ENCODE measurements at regions not wholly inside any gene's neighbourhood (a gene's known extent, or its start where the extent isn't known, plus 50 kb on each side); places are given as distances from the start of the nearest gene placed in this dataset.
"Not testable (repeated sequence)": the region's sequence is repeated elsewhere in the genome, so short reads cannot be mapped to it uniquely, and the experiment has no call there.

GRCh38 chrX:13518126-13518525 is 51.3 kb upstream of the EGFL6 start:
- DNase-seq (ENCODE audit: extremely low read depth, low read depth, low spot score): no peak

GRCh38 chrX:13515211-13515930 is 54.0 kb upstream of the EGFL6 start:
- DNase-seq (ENCODE audit: extremely low read depth, low read depth, low spot score): no peak

- no peak for DNase-seq (ENCODE audit: extremely low read depth, low read depth, low spot score)
Observed at GRCh38 chrX:13511944-13512330, 57.5 kb upstream of the EGFL6 start.

GRCh38 chrX:13511241-13511943 is 58.0 kb upstream of the EGFL6 start:
- no peak for DNase-seq (ENCODE audit: extremely low read depth, low read depth, low spot score)

- no peak for DNase-seq (ENCODE audit: extremely low read depth, low read depth, low spot score)
Observed at GRCh38 chrX:13507893-13508292, 61.5 kb upstream of the EGFL6 start.

GRCh38 chrX:13506574-13506973 is 62.8 kb upstream of the EGFL6 start:
- DNase-seq (ENCODE audit: extremely low read depth, low read depth, low spot score): peak; percentile 12

- no peak for DNase-seq (ENCODE audit: extremely low read depth, low read depth, low spot score)
Observed at GRCh38 chrX:13502590-13502989, 66.8 kb upstream of the EGFL6 start.

GRCh38 chrX:13499736-13500135 is 69.7 kb upstream of the EGFL6 start:
- no peak for DNase-seq (ENCODE audit: extremely low read depth, low read depth, low spot score)

GRCh38 chrX:13498238-13498637 is 71.2 kb upstream of the EGFL6 start:
- DNase-seq (ENCODE audit: extremely low read depth, low read depth, low spot score): no peak

- DNase-seq (ENCODE audit: extremely low read depth, low read depth, low spot score): no peak
Observed at GRCh38 chrX:13495232-13495631, 74.2 kb upstream of the EGFL6 start.

- DNase-seq (ENCODE audit: extremely low read depth, low read depth, low spot score): no peak
Observed at GRCh38 chrX:13494562-13494961, 74.8 kb upstream of the EGFL6 start.

GRCh38 chrX:13493659-13494058 is 75.7 kb upstream of the EGFL6 start:
- DNase-seq (ENCODE audit: extremely low read depth, low read depth, low spot score): no peak

- no peak for DNase-seq (ENCODE audit: extremely low read depth, low read depth, low spot score)
Observed at GRCh38 chrX:13492286-13492685, 77.1 kb upstream of the EGFL6 start.

- no peak for DNase-seq (ENCODE audit: extremely low read depth, low read depth, low spot score)
Observed at GRCh38 chrX:13491061-13491460, 78.3 kb upstream of the EGFL6 start.

GRCh38 chrX:13489454-13489853 is 79.9 kb upstream of the EGFL6 start:
- DNase-seq (ENCODE audit: extremely low read depth, low read depth, low spot score): no peak

GRCh38 chrX:13487731-13488505 is 81.5 kb upstream of the EGFL6 start:
- peak; percentile 68 for DNase-seq (ENCODE audit: extremely low read depth, low read depth, low spot score)

GRCh38 chrX:13485167-13485566 is 84.2 kb upstream of the EGFL6 start:
- DNase-seq (ENCODE audit: extremely low read depth, low read depth, low spot score): no peak

GRCh38 chrX:13483773-13484172 is 85.6 kb upstream of the EGFL6 start:
- DNase-seq (ENCODE audit: extremely low read depth, low read depth, low spot score): no peak

- no peak for DNase-seq (ENCODE audit: extremely low read depth, low read depth, low spot score)
Observed at GRCh38 chrX:13482746-13483541, 86.5 kb upstream of the EGFL6 start.

- not testable (repeated sequence) for DNase-seq (ENCODE audit: extremely low read depth, low read depth, low spot score)
Observed at GRCh38 chrX:13480780-13481179, 88.6 kb upstream of the EGFL6 start.

- DNase-seq (ENCODE audit: extremely low read depth, low read depth, low spot score): no peak
Observed at GRCh38 chrX:13479452-13479813, 90.0 kb upstream of the EGFL6 start.

Measured in glomerular endothelial cell (primary cell).